Stomach (tissue), 8 donors: ENCODE measurements at regions not wholly inside any gene's neighbourhood (a gene's known extent, or its start where the extent isn't known, plus 50 kb on each side); places are given as distances from the start of the nearest gene placed in this dataset.
"Not testable (repeated sequence)": the region's sequence is repeated elsewhere in the genome, so short reads cannot be mapped to it uniquely, and the experiment has no call there.

Source experiments
- DNase-seq, 2 donors: peaks; one replicate each; pipeline versions ENCODE4 v3.0.0 to v3.0.0-alpha.2; 2013 to 2019
- H3K27ac ChIP-seq, 5 donors: fragments of 200-600 bp in 4 of 5; sonication (generic) in 4 of 5; one replicate each; pipeline ENCODE4 v1.5.1; 2013 to 2019; ENCODE audit warnings: mild to moderate bottlenecking in 1 of 5, moderate library complexity in 1 of 5
- H3K27me3 ChIP-seq, 3 donors: fragments of 200-600 bp; sonication (generic); one replicate each; pipeline ENCODE4 v1.5.1; 2017 to 2019; ENCODE audit warnings: mixed run types in 1 of 3
- H3K36me3 ChIP-seq, 4 donors: fragments of 200-600 bp; sonication (generic); 1 replicate in 3 of 4; 2 replicates in 1 of 4; pipeline ENCODE4 v1.5.1; 2016 to 2019
- H3K4me1 ChIP-seq, 4 donors: fragments of 200-600 bp; sonication (generic); one replicate each; pipeline ENCODE4 v1.5.1; 2016 to 2019
- H3K4me3 ChIP-seq, 4 donors: fragments of 200-600 bp; sonication (generic) in 3 of 4; one replicate each; pipeline ENCODE4 v1.5.1; 2016 to 2019; ENCODE audit warnings: mild to moderate bottlenecking in 1 of 4
- H3K9me3 ChIP-seq, 4 donors: fragments of 200-600 bp; sonication (generic); one replicate each; pipeline ENCODE4 v1.5.1; 2016 to 2019
- CTCF ChIP-seq, 7 experiments: fragments of 450-650 bp in 4 of 7; fragments of 200-600 bp in 3 of 7; sonication (generic) in 3 of 7; IDR thresholded peaks; one replicate each; pipeline ENCODE4 v1.5.1; 2016 to 2019; ENCODE audit warnings: antibody characterized with exemption in 7 of 7, control low read depth in 2 of 7, mild to moderate bottlenecking in 1 of 7
- EP300 ChIP-seq: sonication (generic); formaldehyde crosslinking; IDR thresholded peaks from one replicate; pipeline ENCODE4 v1.6.1; 2017; ENCODE audit warnings: antibody characterized with exemption
- POLR2A ChIP-seq, 4 donors: fragments of 450-650 bp; IDR thresholded peaks; one replicate each; pipeline ENCODE4 v1.6.1; 2016; ENCODE audit warnings: antibody characterized with exemption in 4 of 4, control low read depth in 2 of 4, mild to moderate bottlenecking in 1 of 4, moderate library complexity in 1 of 4
- POLR2AphosphoS5 ChIP-seq, 3 donors: sonication (generic); formaldehyde crosslinking; IDR thresholded peaks; one replicate each; pipeline ENCODE4 v1.6.1; 2016; ENCODE audit warnings: antibody characterized with exemption in 3 of 3
- WGBS, 5 donors: extraction: QIAGEN DNeasy Blood & Tissue Kit in 3 of 5; methylation state at CpG; one replicate each; pipeline versions ENCODE4 v1.1.5 to v1.1.7; 2013 to 2018; 5-methylcytosine and 5-hydroxymethylcytosine counted together
- intact Hi-C: fragments of 100-400 bp; cut with DNase I; formaldehyde crosslinking; loops from one replicate; pipeline ENCODE4 v1.15.1; 2023; ENCODE audit warnings: low total_unique reads
- donor health status: healthy with polysubstance abuse.
- donor health status: Bipolar disorder and iron deficiency.
- donor health status: healthy.

- peak; percentile 11 to 53 for DNase-seq
- WGBS, 5 donors: 27 to 54% (median 38%) methylated on average over 4 of the region's 4 CpGs
- Histone ChIP-seq H3K9me3 (no peaks in the 10 kb centered on the region), H3K4me3 (no peak overlapping the region), H3K27ac (peak overlapping the region in 1 of 5 donors; percentile 53), H3K27me3 (no peaks in the 10 kb centered on the region), H3K4me1 (peaks cover 0 to 8% (median 4%) of the 10 kb centered on the region in 4 donors), H3K36me3 (no peaks in the 10 kb centered on the region)
- TF ChIP-seq EP300: no peak
- no peak for TF ChIP-seq POLR2AphosphoS5 (IDR thresholded peaks at IDR 0.05)
- no peak for TF ChIP-seq POLR2A (IDR thresholded peaks at IDR 0.05)
- intact Hi-C loops: no loop called here
These were observed 260.3 kb upstream of the RNF32 start for GRCh38 chr7:156380261-156380660.

- TF ChIP-seq POLR2AphosphoS5 (IDR thresholded peaks at IDR 0.05) (no peak), EP300 (no peak), POLR2A (IDR thresholded peaks at IDR 0.05) (no peak), CTCF (IDR thresholded peaks at IDR 0.05) (no peak)
- DNase-seq: peak in 1 of 2 donors; percentile 20
- Histone ChIP-seq H3K4me3 (no peak overlapping the region), H3K27me3 (no peaks in the 10 kb centered on the region), H3K9me3 (no peaks in the 10 kb centered on the region), H3K27ac (peak overlapping the region in 1 of 5 donors; percentile 53), H3K36me3 (no peaks in the 10 kb centered on the region), H3K4me1 (peaks cover 0 to 8% (median 4%) of the 10 kb centered on the region in 4 donors)
- intact Hi-C loops: no loop called here
- 33 to 42% (median 37%) methylated on average over 14 of the region's 14 CpGs for WGBS, 5 donors
These were observed 261.1 kb upstream of the RNF32 start for GRCh38 chr7:156379324-156380070.

GRCh38 chr7:156378806-156379205 lies 261.8 kb upstream of the RNF32 start:
- Histone ChIP-seq H3K27ac (no peak overlapping the region), H3K4me3 (no peak overlapping the region), H3K9me3 (no peaks in the 10 kb centered on the region), H3K36me3 (no peaks in the 10 kb centered on the region), H3K27me3 (no peaks in the 10 kb centered on the region), H3K4me1 (peaks cover 0 to 8% (median 4%) of the 10 kb centered on the region in 4 donors)
- no peak for DNase-seq
- WGBS, 5 donors: 73 to 85% (median 82%) methylated on average over 10 of the region's 10 CpGs
- TF ChIP-seq POLR2A (IDR thresholded peaks at IDR 0.05): no peak
- TF ChIP-seq POLR2AphosphoS5 (IDR thresholded peaks at IDR 0.05): no peak
- no peak for TF ChIP-seq CTCF (IDR thresholded peaks at IDR 0.05)
- no peak for TF ChIP-seq EP300
- intact Hi-C loops: no loop called here

- TF ChIP-seq EP300: no peak
- no peak for TF ChIP-seq POLR2A (IDR thresholded peaks at IDR 0.05)
- no peak for TF ChIP-seq CTCF (IDR thresholded peaks at IDR 0.05)
- no peak for TF ChIP-seq POLR2AphosphoS5 (IDR thresholded peaks at IDR 0.05)
- Histone ChIP-seq H3K9me3 (peaks cover 2 to 9% (median 5%) of the 10 kb centered on the region in 4 donors), H3K36me3 (no peaks in the 10 kb centered on the region), H3K4me3 (no peak overlapping the region), H3K27me3 (no peaks in the 10 kb centered on the region), H3K4me1 (peaks cover 0 to 8% (median 4%) of the 10 kb centered on the region in 4 donors), H3K27ac (no peak overlapping the region)
- DNase-seq: no peak
- intact Hi-C loops: no loop called here
- WGBS, 5 donors: 75 to 90% (median 86%) methylated on average over 7 of the region's 7 CpGs
These were observed 264.3 kb upstream of the RNF32 start for GRCh38 chr7:156376317-156376716.

- WGBS, 5 donors: 92 to 97% (median 93%) methylated on average over 4 of the region's 4 CpGs
- DNase-seq: no peak
- peaks cover 0 to 1% (median under 1%) of the 10 kb centered on the region in 4 donors for H3K4me1 ChIP-seq
- H3K36me3 ChIP-seq: no peaks in the 10 kb centered on the region
- intact Hi-C loops: no loop called here
- H3K27me3 ChIP-seq: no peaks in the 10 kb centered on the region
- H3K4me3 ChIP-seq: no peak overlapping the region
- peaks cover 4 to 18% (median 10%) of the 10 kb centered on the region in 4 donors for H3K9me3 ChIP-seq
- TF ChIP-seq EP300 (no peak), CTCF (IDR thresholded peaks at IDR 0.05) (no peak), POLR2A (IDR thresholded peaks at IDR 0.05) (no peak), POLR2AphosphoS5 (IDR thresholded peaks at IDR 0.05) (no peak)
- H3K27ac ChIP-seq: no peak overlapping the region
These were observed 266.2 kb upstream of the RNF32 start for GRCh38 chr7:156374335-156374734.

- H3K4me1 ChIP-seq, H3K4me3 ChIP-seq, H3K27me3 ChIP-seq, intact Hi-C loops, H3K36me3 ChIP-seq, DNase-seq, H3K27ac ChIP-seq: not testable (repeated sequence)
- 89 to 92% (median 90%) methylated on average over 6 of the region's 6 CpGs for WGBS, 5 donors
- peaks cover 4 to 18% (median 10%) of the 10 kb centered on the region in 4 donors for H3K9me3 ChIP-seq
These were observed 270.6 kb upstream of the RNF32 start for GRCh38 chr7:156369929-156370328.
